Stimulated activated CD4-positive, alpha-beta T cell treated with anti-CD3 and anti-CD28 coated beads, Interleukin-4, amount 100 ng/mL, for 24 hours (primary cell): ENCODE measurements at regions not wholly inside any gene's neighbourhood (a gene's known extent, or its start where the extent isn't known, plus 50 kb on each side); places are given as distances from the start of the nearest gene placed in this dataset.
"Not testable (repeated sequence)": the region's sequence is repeated elsewhere in the genome, so short reads cannot be mapped to it uniquely, and the experiment has no call there.

Experiments
- DNase-seq: peaks from one replicate; pipeline ENCODE4 v3.0.0-alpha.2; 2020

GRCh38 chrX:3972104-3972858, 258.8 kb upstream of the PRKX start:
- not testable (repeated sequence) for DNase-seq

GRCh38 chrX:3968749-3969148, 255.3 kb upstream of the PRKX start:
- no peak for DNase-seq

- no peak for DNase-seq
Observed at GRCh38 chrX:3963980-3964379, 250.5 kb upstream of the PRKX start.

GRCh38 chrX:3962511-3963311, 249.3 kb upstream of the PRKX start:
- no peak for DNase-seq

- no peak for DNase-seq
Observed at GRCh38 chrX:3960952-3961351, 247.5 kb upstream of the PRKX start.

- DNase-seq: no peak
Observed at GRCh38 chrX:3951859-3952258, 238.4 kb upstream of the PRKX start.

GRCh38 chrX:3950373-3950772, 236.9 kb upstream of the PRKX start:
- no peak for DNase-seq

- DNase-seq: no peak
Observed at GRCh38 chrX:3943965-3944364, 230.5 kb upstream of the PRKX start.

GRCh38 chrX:3940000-3940610, 226.7 kb upstream of the PRKX start:
- no peak for DNase-seq

GRCh38 chrX:3938587-3938986, 225.1 kb upstream of the PRKX start:
- no peak for DNase-seq

GRCh38 chrX:3935196-3935595, 221.7 kb upstream of the PRKX start:
- DNase-seq: not testable (repeated sequence)

GRCh38 chrX:3920424-3921017, 207.1 kb upstream of the PRKX start:
- DNase-seq: not testable (repeated sequence)

- not testable (repeated sequence) for DNase-seq
Observed at GRCh38 chrX:3919668-3920423, 206.4 kb upstream of the PRKX start.

GRCh38 chrX:3914813-3915212, 201.4 kb upstream of the PRKX start:
- DNase-seq: not testable (repeated sequence)

- not testable (repeated sequence) for DNase-seq
Observed at GRCh38 chrX:3914059-3914458, 200.6 kb upstream of the PRKX start.

GRCh38 chrX:3911012-3911411, 197.6 kb upstream of the PRKX start:
- DNase-seq: not testable (repeated sequence)

GRCh38 chrX:3910611-3911010, 197.2 kb upstream of the PRKX start:
- not testable (repeated sequence) for DNase-seq

GRCh38 chrX:3905522-3906258, 192.2 kb upstream of the PRKX start:
- not testable (repeated sequence) for DNase-seq

GRCh38 chrX:3902222-3902621, 188.8 kb upstream of the PRKX start:
- DNase-seq: not testable (repeated sequence)

- not testable (repeated sequence) for DNase-seq
Observed at GRCh38 chrX:3896755-3897154, 183.3 kb upstream of the PRKX start.

GRCh38 chrX:3882553-3882920, 169.1 kb upstream of the PRKX start:
- DNase-seq: not testable (repeated sequence)
